ENCODE measurements at regions not wholly inside any gene's neighbourhood (a gene's known extent, or its start where the extent isn't known, plus 50 kb on each side); places are given as distances from the start of the nearest gene placed in this dataset.

DNA sequence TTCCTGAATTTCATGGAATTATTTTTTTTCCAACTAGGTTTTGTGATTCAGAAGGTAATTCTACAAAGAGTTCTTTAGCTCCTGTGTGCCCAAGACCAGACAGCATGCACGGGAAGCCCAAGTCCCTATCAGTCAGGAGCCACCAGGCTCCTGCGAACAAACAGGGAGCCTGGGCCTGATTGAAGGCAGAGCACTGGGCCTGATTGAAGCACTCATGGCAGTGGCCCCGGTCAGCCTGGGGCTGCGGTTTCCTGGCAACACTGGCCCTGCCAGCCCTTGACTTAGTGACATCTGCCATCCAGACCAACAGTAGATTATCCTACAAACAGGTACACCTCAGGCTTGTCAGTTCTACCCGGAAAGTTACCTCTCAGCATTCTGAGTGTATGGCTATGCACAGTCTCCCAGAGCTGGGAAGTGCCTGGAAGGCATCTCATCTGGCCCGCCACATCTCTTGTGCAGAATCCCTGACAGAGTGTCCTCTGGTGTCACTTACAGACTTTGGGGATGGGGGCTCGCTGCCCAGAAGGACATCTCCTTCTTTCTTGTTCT, 133.8 kb downstream of the VEGFA start:
- no peak for DNase-seq (ENCODE audit: low spot score)

DNA sequence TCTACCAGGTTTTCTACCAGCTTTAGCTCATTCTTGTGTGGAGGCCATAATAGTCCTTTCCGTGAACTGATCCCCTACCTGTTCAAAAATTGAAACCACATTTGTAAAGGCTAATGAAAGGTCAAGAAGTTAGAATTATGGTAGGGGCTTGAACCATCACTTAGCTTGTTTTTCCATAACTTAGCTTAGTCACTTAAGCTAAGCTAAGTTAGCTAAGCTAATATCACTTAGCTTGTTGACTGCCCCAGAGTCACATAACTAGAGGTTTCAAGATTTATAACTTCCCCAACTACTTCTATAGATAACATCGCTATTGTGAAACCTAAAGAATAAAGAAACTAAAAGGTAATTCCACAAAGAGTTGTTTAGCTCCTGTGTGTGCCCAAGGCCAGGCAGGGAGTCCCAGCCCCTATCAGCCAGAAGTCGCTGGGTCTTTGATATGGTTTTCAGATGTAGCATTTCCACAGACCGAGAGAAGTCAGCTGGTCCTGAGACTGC, 131.8 kb downstream of the VEGFA start:
- DNase-seq (ENCODE audit: low spot score): no peak

DNA sequence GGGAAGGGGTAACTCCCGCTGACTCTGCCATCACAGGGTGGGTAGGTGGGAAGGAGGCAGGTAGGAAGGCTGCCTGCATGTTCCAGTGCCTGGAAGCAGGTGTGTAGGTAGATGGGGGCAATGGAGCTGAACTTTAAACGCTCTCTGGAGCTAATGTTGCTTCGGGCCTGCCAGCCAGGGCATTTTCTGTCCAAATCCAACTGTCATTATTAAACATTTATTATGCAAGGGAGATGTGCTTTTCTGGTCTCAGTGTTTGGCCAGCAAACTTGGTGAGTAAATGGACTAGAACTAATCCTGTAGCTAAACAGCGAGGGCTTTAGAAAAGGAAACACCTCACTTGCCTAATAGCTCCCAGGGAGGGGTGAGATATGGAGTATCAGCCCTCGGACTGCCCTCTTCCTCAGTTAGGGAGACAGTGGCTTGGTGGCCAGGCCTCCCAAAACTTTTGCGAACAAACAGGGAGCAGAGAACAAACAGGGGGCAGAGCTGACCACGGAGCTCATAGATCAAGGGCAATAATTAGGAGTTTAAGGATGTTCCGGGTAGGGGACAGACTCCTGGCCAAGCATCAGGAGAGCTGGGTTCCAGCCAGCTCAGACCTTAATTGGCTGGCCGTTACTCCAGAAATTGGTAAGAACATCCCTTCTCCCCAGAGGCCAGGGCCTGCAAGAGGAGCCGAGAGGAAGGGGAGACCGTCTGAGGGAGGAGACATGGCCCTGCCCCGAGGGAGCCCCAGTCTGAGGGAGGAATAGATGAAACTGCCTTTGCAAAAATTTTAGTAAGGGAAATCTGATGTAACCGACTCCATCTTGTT, 131.1 kb downstream of the VEGFA start:
- DNase-seq (ENCODE audit: low spot score): no peak

DNA sequence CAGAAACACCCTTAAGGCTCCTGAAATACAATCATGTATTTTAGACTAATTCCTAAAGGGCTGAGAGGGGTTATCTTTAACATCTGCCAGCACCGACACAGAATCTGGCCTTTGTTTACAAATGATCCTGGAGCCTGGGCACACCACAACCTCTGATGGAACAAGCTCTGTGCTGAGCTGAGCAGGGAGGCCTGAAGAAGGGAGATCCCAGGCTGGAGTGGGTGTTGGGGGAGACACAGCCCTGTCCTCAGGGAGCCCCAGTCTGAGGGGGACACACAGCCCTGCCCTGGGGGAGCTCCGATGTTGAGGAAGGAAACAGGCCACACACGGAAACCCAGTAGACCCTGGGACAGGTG, 130.5 kb downstream of the VEGFA start:
- no peak for DNase-seq (ENCODE audit: low spot score)

DNA sequence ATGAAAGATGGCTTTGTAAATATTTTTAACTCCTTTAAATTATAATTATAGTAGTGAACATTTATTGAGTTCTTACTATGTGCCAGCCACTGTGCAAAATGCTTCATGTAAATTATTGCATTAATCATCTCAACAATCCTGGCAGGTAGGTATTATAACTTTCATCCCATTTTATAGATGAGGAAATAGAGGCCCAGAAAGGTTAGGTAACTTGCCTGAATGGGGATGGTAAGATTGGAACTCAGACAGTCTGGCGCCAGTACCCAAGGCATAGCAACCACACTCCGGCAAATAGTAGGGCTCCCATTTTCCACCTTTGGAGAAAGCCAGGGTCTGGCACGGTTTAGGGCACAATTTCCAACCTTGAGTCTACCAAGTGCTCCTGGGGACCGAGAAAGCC, 129.8 kb downstream of the VEGFA start:
- no peak for DNase-seq (ENCODE audit: low spot score)

DNA sequence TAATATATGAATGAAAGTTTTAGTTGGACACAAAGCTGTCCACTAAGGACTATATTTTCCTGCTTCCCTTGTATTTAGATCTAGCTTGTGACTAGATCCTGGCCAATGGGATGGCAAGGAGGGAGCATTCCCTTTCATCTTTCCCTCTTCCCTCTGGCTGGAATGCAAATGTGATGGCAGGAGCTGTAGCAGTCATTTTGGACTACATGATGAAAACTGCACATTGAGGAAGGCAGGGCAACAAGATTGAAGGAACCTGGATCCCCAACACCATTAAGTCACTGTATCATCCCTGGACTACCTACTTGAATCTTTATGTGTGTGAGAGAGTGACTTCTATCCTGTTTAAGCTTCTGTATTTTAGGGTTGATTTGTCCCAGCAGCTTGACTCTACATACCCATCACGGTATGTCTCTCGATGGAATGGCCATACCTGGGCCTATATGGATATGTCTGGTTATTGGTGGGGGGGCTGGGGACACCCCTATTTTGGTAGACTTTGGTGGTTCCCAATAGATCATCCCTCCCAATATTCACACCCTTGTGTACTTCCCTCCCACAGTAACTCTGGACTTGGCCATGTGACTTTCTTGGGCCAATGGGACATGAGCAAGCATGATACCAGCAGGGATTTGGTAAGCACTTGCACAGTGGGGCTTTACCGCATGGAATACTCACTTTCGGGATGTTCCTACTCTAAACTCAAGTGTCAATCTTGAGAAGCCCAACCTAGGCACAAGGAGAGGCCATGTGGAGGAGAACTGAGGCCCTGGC, 128.5 kb downstream of the VEGFA start:
- DNase-seq (ENCODE audit: low spot score): no peak

DNA sequence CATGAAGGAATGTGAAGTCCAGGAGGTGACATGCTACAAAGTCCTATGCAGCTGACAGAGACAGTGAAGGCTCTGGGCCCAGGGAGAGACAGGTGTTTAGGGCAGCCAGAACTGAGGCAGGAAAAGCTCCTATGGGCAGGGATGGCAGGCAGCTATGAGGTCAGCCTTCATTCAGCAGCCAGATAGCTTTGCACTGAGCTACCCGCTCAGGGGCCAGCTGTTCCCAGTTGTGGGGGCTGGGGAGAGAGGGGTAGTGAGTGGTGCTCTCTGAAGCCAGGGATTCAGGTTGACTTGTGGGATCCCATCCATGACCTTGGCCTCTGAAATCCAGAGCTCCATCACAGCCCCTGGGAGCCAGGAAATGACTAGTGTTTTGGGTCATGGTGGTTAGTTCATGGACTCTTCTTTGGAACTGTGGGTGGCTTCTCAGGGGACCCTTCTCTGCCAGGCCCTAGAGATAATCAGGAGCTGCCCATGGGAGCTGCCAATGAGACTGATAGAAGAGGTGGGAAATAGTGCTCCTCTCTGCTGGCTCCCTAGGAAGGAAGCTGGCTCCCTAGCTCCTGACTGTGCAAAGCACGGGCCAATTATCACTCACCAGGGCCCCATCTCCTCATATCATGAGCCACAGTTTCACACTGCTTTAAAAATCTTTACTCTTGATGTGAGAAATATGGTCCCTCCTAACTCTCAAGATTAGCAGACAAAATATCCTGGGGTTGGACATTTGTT, 127.7 kb downstream of the VEGFA start:
- DNase-seq (ENCODE audit: low spot score): no peak

DNA sequence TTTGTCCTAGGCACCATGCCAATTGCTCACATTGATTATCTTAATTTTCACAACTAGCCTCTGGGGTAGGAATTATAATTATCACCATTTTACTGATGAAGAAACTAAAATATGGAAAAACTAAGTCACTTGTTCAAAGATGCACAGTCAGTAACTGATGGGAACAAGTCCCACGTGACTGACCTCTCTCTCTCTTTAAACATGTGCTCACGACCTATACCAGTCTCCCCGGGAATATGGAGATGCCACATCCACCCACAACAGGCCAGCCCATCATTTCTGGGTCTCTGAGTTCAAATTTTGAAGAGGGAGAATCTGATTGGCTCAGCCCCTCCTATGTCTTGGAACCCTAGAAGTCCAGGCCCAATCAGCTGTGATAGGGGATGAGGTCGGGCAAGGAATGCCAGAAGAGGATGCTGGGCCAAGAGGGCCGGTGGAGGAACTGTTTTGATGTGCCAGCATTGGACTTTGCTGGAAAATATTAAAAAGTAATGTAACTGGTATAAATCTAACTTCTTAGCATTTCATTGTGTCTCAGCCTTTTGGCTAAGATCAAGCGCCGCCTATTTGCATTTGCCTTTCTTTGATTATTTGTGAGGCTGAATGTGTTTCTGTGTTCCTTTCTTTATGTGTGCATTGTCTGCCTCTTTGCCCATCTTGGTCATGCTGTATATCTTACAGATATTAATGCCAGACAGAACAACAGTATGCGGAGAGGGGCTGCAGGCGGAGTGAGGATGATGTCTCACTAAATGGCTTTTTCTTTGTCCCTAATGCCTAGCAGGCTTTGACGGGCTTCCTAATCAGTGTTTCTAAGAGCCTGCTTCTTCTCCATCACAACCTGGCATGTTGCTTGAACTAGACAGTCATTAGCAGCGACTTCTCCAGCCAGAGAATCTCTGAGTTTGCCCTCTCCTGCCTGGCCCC, 126.6 kb downstream of the VEGFA start:
- no peak for DNase-seq (ENCODE audit: low spot score)

DNA sequence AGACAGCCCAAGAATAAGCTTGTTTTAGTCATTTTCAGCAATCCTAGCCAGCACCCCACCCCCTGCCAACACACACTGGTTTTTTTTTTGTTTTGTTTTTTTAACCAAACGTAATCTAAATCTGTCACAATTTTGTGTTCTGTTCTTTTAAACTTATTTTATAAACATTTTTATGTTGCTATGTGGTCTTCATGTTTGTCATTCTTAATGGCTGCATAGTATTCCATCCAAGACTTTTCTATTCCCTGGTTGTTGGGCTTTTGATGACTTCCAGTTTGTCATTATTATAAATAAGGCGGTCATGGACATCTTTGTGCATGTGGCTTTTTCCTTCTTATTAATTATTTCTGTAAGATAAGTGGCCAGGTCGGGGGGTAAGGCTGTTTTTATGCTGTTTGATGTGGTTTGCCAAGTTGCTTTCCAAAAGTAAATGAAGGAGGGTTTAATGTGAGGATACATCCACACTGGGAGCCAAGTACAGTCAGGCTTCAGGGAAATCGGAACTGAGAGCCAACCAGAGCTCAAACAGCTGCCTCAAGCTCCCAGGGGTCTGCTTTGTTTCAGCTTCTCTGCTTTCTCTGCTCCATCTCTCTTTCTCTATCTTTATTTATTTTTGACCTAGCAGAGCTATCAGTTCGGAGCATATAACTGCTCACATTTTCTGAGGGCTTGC, 125.8 kb downstream of the VEGFA start:
- DNase-seq (ENCODE audit: low spot score): no peak

DNA sequence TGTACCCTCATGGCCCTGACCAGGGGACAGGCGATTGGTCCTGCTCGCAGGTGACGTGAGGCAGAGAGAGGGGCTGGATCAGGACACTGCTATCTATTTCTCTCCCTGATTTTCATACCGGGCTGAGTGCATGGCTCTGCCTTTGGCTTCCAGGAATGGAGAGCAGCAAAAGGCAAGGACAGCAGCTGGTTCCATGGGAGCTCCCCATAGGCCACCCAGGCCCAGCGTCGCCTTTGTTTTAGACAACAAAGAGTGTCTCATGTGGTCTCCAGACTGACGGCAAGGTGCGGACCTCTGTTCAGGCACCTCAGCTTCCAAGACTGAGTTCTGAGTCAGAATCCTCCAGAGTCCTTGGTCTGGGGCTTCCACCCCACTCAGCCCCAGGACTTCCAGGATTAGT, 123.1 kb downstream of the VEGFA start:
- DNase-seq (ENCODE audit: low spot score): no peak

DNA sequence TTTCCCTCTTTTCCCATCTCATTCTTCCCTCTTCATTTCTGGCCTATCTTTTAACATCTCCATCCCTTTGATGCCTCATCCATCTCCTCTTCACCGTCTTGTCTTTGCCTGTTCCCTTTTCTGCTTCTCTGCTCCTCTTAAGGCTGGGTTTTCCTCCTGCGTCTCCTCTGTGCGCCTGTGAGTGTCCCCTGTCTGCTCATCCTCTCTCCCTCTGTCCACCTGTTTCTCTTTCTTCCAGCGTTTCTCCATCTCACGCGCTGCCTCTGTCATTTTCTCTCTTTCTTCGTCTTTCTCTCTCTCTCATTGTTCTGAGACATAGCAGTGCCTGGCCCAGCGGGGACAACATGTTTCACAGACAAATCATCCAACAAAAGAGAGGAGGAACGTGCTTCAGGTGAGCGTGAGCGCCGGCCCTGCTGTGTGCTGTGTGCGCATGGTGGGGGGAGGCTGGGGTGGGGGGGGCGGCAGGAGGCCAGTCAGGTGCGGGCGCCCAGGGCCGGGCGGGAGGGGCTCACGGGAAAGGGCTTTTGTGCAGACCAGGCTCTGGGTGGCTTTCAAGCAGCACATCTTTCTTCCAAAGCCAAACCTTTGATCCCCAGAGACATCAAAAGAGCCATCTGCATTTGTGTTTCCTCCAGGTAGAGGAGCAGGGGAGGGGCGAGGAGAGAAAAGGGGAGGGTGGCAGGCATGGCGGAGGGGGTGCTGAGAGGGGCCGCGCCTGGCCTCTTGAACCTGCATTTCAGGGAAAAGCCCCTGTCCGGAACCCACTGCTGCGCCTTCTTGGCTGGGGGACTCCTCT, 121.3 kb downstream of the VEGFA start:
- no peak for DNase-seq (ENCODE audit: low spot score)

DNA sequence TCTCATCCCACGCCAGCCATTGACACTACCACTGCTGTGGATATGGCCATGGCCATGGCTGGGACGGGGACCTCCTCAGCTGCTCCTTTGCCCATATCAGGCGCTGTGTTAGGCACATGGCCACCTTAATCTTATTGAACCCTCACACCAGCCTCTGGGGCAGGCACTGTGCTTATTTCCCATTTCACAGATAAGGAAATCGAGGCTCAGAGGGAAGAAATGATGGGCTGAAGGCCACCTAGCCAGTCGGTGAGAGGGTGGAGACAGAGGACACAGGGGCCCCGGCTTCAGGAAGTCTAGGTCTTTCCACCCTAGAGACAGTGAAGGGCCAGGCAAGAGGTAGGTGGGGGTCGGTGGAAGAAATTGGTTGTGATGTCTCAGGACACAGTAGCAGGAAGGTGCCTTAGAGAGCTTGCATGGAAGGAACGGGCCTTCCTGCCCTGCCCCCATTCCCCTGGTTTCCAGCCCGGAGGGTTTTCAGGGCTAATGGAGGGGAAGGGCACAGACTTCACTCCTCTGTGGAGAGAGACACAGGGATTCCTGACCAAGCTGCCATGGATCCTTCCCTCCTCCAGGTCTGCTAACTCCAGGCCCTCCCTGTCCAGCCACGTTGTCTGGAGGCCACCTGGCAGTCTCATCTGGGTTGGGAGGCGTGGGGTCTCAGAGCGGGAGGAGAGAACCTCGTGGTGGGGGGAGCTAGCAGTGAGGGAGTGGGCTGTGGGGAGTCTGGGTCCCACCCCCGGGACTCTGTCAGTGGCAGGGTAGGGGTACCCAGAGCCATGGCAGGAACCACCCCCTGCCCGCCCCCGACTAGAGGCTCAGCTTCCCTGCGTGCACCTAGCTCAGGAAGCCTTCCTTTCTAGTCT, 120.4 kb downstream of the VEGFA start:
- no peak for DNase-seq (ENCODE audit: low spot score)

DNA sequence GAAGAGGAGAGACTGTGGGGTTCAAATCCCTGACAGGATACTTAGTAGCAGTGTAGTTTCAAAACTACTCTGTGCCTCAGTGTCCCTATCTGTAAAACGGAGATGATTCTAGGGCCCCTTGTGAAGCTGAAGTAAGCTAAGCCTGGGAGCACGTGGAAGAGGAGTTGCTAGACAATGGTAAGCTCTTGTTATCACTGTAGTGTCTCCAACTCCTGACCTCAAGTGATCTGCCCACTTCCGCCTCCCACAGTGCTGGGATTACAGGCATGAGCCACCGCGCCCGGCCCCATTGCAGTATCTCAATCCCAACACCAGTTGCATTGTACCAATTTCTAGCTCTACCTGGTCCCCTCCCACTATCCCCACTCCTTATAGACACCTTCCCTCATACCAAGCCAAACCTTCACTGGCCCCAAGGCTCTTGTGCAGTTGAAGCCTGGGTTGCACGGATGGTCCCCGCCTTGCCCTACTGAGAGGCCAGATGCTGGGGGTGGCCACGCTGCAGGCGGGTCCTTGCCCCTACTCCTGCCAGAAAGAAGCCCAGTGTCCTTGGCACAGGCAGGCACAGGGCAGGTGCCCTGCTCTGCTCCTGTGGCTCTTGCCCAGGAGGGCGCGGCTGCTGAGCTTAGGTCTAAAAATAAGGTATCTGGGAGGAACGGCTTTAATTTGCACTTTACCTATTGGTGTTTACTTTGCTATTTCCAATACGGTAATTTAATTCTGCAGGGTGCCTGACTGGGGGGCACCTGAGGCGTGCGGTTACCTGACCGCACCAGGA, 118.1 kb downstream of the VEGFA start:
- no peak for DNase-seq (ENCODE audit: low spot score)

DNA sequence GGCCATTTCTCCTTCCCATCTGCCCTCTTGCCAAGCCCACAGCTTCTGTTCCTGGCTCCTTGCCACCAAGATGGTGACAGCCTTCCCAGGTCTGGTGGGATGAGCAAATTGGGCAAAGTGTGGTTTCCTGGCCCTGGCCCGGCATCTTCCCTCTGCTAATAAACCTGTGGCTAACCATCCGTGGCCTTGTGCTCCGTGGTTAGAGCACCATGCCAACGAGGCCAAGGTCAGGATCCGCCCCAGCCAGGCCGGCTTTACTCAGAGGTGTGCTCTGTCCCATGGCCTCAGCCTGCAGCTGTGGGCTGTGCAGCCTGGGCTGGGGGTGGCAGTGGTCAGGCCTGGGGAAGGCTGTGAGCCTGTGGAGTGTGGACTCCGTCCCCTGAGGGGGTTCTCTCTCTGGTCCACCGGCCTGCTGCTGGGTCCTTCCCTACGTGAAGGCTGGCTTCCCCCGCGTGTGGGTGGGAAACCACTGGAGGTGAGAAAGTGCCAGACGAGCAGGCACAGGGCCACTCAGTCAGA, 117.4 kb downstream of the VEGFA start:
- DNase-seq (ENCODE audit: low spot score): no peak

DNA sequence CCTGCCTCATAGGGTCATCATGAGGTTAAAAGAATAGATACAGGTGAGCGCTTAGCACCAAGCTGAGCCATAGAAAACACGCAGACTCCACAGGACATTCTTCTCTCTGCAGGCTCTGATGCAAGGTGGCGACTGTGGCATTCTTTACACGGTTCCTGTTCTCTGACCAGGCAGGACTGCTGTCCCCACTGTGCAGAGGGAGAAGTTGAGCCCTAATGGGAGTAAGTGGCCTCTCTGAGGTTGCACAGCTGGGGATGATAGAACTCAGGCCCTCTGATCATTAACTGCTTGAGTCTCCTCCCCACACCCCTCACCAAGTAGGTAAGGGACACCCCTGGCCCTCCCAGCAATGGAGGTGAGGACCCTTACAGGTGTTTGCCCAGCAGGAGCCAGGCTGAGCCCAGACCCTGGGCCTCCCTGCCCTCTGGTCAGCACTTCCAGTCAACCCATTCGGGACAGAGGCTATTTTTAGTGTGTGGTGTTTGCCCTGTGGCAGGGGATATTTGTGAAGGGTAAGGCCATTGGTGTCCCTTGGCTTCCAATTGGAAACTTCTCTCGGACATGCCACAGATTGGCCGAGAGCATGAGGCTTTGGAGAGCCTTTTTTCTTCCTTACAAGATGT, 116.8 kb downstream of the VEGFA start:
- DNase-seq (ENCODE audit: low spot score): no peak

DNA sequence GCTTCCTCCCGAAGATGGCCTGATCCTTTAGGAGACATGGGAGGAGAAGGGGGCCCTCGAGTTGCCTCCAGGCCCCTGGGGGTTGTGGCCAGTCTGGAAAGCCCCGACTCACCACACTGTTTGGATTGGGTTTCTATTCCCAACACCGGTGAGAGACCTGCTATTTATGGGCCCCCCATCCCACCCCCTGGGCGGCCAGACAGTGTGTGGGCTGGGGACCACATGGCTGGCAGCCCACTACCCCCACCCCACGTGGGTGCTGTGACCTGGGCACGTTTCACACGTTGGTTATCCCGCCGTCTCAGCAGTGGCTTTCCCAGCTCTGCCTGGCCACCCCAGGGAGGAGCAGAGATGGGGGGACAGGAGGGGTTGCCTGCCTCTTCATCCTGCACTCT, 116.1 kb downstream of the VEGFA start:
- no peak for DNase-seq (ENCODE audit: low spot score)

DNA sequence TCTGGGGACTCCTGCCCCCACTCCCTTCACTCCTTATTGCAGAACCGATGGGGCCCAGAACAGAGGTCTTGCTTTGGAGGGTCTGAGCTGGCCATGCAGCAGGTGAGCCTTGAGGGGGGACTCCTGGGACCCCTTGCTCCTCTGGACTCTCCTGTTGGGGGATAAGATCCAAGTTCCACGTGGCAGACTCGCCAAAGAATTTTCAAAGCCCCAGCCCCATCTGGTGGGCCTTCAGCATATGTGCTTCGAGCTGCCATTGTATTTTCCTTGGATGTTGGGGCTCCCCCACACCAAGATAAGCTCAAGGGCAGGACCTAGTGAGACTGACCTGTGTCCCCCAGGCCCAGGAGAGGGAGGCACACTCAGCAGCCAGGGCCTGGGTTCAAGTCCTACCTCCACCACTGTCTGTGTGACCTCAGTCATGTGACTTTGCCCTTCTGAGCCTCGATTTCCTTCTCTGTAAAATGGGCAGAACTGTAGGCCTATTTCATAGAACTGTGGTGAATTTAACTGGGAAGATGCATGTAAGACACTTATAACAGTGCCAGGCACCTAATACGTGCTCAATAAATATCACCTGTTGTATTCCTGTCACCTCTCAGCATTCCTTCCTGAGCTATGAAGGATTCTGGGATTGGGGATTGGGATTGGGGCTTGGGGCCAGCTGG, 115.5 kb downstream of the VEGFA start:
- no peak for DNase-seq (ENCODE audit: low spot score)
